GM23338 (cell line): ENCODE measurements at regions not wholly inside any gene's neighbourhood (a gene's known extent, or its start where the extent isn't known, plus 50 kb on each side); places are given as distances from the start of the nearest gene placed in this dataset.

ENCODE experiments used
- ATAC-seq: fragments of 200-7000 bp; cut with Tn5 transposase; 3 replicates; pipeline ENCODE4 v1.9.1; 2020
- DNase-seq: peaks from one replicate; pipeline ENCODE4 v3.0.0-alpha.2; 2015; ENCODE audit warnings: low spot score
- H2AFZ ChIP-seq: fragments of 200-600 bp; sonication (generic); 2 replicates; pipeline ENCODE4 v1.8.0; 2016; ENCODE audit warnings: antibody characterized with exemption, mild to moderate bottlenecking, moderate library complexity
- H3F3A ChIP-seq: fragments of 200-600 bp; sonication (generic); replicated peaks from 2 replicates; pipeline ENCODE4 v1.8.0; 2017; ENCODE audit warnings: antibody characterized with exemption, mixed run types, low read depth
- H3K27ac ChIP-seq: fragments of 200-600 bp; sonication (generic); 2 replicates; pipeline ENCODE4 v1.6.1; 2016; ENCODE audit warnings: low read depth
- H3K27me3 ChIP-seq: fragments of 200-600 bp; sonication (generic); 2 replicates; pipeline ENCODE4 v1.8.0; 2016; ENCODE audit warnings: mild to moderate bottlenecking, mixed run types, moderate library complexity; ENCODE audit not compliant: insufficient read depth
- H3K36me3 ChIP-seq: fragments of 200-600 bp; sonication (generic); 2 replicates; pipeline ENCODE4 v1.8.0; 2016; ENCODE audit warnings: mild to moderate bottlenecking; ENCODE audit not compliant: insufficient read depth
- H3K4me1 ChIP-seq: fragments of 200-600 bp; sonication (generic); 2 replicates; pipeline ENCODE4 v1.8.0; 2016; ENCODE audit warnings: mild to moderate bottlenecking, moderate library complexity; ENCODE audit not compliant: insufficient read depth
- H3K4me2 ChIP-seq: fragments of 200-600 bp; sonication (generic); 2 replicates; pipeline ENCODE4 v1.7.1; 2017; ENCODE audit warnings: mixed run types
- H3K4me3 ChIP-seq: fragments of 200-600 bp; sonication (generic); 2 replicates; pipeline ENCODE4 v1.6.1; 2016; ENCODE audit warnings: mixed run types
- H3K79me2 ChIP-seq: fragments of 200-600 bp; sonication (generic); replicated peaks from 2 replicates; pipeline ENCODE4 v1.8.0; 2017; ENCODE audit warnings: mild to moderate bottlenecking; ENCODE audit not compliant: insufficient read depth
- H3K9me2 ChIP-seq: fragments of 200-600 bp; sonication (generic); 2 replicates; pipeline ENCODE4 v1.8.0; 2017; ENCODE audit not compliant: insufficient read depth
- H4K20me1 ChIP-seq: fragments of 200-600 bp; sonication (generic); replicated peaks from 2 replicates; pipeline ENCODE4 v1.8.0; 2017; ENCODE audit warnings: mild to moderate bottlenecking; ENCODE audit not compliant: insufficient read depth
- H3K27ac Mint-ChIP-seq: 2 replicates; pipeline ENCODE4 v1.8.0; 2020; ENCODE audit warnings: inconsistent platforms, mild to moderate bottlenecking, moderate library complexity, mixed read lengths
- H3K27me3 Mint-ChIP-seq: 3 replicates; pipeline ENCODE4 v1.8.0; 2022; ENCODE audit warnings: low read depth, mild to moderate bottlenecking, moderate library complexity, mixed read lengths, inconsistent platforms; ENCODE audit not compliant: insufficient read depth, poor library complexity
- H3K36me3 Mint-ChIP-seq: 3 replicates; pipeline ENCODE4 v1.8.0; 2021; ENCODE audit warnings: low read depth, mild to moderate bottlenecking, inconsistent platforms, moderate library complexity, mixed read lengths
- H3K4me1 Mint-ChIP-seq: 3 replicates; pipeline ENCODE4 v1.8.0; 2020; ENCODE audit warnings: mild to moderate bottlenecking, inconsistent platforms, mixed read lengths
- H3K4me3 Mint-ChIP-seq: 3 replicates; pipeline ENCODE4 v1.8.0; 2021; ENCODE audit warnings: moderate library complexity, mild to moderate bottlenecking, inconsistent platforms, mixed read lengths
- H3K9me3 Mint-ChIP-seq: 3 replicates; pipeline ENCODE4 v1.8.0; 2020; ENCODE audit warnings: moderate library complexity, mild to moderate bottlenecking, inconsistent platforms, mixed read lengths
- EZH2 ChIP-seq: fragments of 200-600 bp; sonication (generic); IDR thresholded peaks from one replicate; pipeline ENCODE4 v1.8.0; 2017; ENCODE audit warnings: antibody characterized with exemption, mild to moderate bottlenecking, low read depth; ENCODE audit not compliant: unreplicated experiment
- EZH2phosphoT487 ChIP-seq: fragments of 200-600 bp; sonication (generic); IDR thresholded peaks from one replicate; pipeline ENCODE4 v1.8.1; 2018; ENCODE audit warnings: antibody characterized with exemption; ENCODE audit not compliant: unreplicated experiment
- JUNB ChIP-seq: IDR thresholded peaks from one replicate; pipeline ENCODE4 v1.6.1; 2016; ENCODE audit warnings: antibody characterized with exemption; ENCODE audit not compliant: unreplicated experiment
- NANOG ChIP-seq: IDR thresholded peaks from 2 replicates; pipeline ENCODE4 v1.6.1; 2016; ENCODE audit warnings: antibody characterized with exemption, borderline replicate concordance
- STAT1 ChIP-seq: IDR thresholded peaks from one replicate; pipeline ENCODE4 v1.6.1; 2016; ENCODE audit warnings: antibody characterized with exemption; ENCODE audit not compliant: unreplicated experiment
- ZNF114 ChIP-seq: fragments of 250-450 bp; sonication (Bioruptor Pico); IDR thresholded peaks from 2 replicates; pipeline ENCODE4 v1.5.0; 2020; ENCODE audit warnings: mild to moderate bottlenecking, moderate library complexity
- ZNF331 ChIP-seq: fragments of 250-450 bp; sonication (Bioruptor Pico); IDR thresholded peaks from 2 replicates; pipeline ENCODE4 v1.5.0; 2020; ENCODE audit warnings: low read depth, mild to moderate bottlenecking, moderate library complexity
- TF ChIP-seq, protein P1 (sequence below), 2 experiments: fragments of 200-600 bp in 1 of 2; sonication (generic) in 1 of 2; conservative IDR thresholded peaks; 2 replicates each; pipeline versions ENCODE4 v1.5.1 to v1.6.1; 2016 to 2017; ENCODE audit warnings: antibody characterized with exemption in 2 of 2, low read depth in 2 of 2, mild to moderate bottlenecking in 2 of 2, moderate library complexity in 1 of 2
- TF ChIP-seq, protein P2 (sequence below): IDR thresholded peaks from 2 replicates; pipeline ENCODE4 v1.6.1; 2016; ENCODE audit warnings: antibody characterized with exemption
- TF ChIP-seq, protein P3 (sequence below): IDR thresholded peaks from one replicate; pipeline ENCODE4 v1.6.1; 2018; ENCODE audit warnings: antibody characterized with exemption; ENCODE audit not compliant: unreplicated experiment
- TF ChIP-seq, protein P4 (sequence below): fragments of 250-450 bp; sonication (Bioruptor Pico); IDR thresholded peaks from 2 replicates; pipeline ENCODE4 v1.5.0; 2020; ENCODE audit warnings: mild to moderate bottlenecking, moderate library complexity

DNA sequence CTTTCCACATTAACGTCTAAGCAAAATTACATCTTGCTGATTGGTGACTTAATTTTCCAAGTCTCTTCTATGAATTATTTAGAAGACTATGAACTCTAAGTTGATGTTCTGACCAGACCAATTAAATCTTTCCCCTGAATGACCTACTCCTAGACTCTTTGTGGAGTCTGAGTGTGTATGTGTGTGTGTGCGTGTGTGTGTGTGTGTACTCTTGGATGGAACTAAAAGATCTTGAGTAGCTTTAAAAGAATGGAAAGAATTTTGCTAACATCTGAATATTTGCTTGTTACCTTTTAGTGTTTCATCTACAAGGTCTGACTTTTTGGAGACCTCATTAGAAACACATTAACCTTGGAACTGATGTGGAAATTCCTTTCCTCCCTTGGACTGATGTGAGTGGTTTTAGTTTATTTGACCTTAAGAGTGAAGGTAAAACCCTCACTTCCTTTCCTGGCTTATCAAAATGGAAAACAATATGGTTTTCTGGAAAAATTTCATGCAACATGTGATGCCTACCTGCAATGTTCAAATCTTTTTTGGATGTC is 257.1 kb downstream of the GATA3 start:
- Histone ChIP-seq H3K27ac (no peak overlapping the region), H3K4me2 (no peak overlapping the region), H3K79me2 (no peaks in the 10 kb centered on the region), H3F3A (no peaks in the 10 kb centered on the region), H3K36me3 (no peaks in the 10 kb centered on the region), H3K4me1 (peaks cover 4% of the 10 kb centered on the region), H3K27me3 (no peaks in the 10 kb centered on the region), H3K4me3 (no peak overlapping the region), H2AFZ (no peak overlapping the region), H3K9me2 (peaks cover 8% of the 10 kb centered on the region; the same call in 1 of the 2 replicates), H4K20me1 (no peaks in the 10 kb centered on the region)
- Mint-ChIP-seq H3K27me3 (no peaks in the 10 kb centered on the region), H3K4me3 (no peak overlapping the region), H3K9me3 (no peaks in the 10 kb centered on the region), H3K27ac (no peak overlapping the region), H3K4me1 (peaks cover 8% of the 10 kb centered on the region), H3K36me3 (no peaks in the 10 kb centered on the region)
- TF ChIP-seq JUNB (no peak), ZNF114 (no peak), NANOG (no peak), EZH2 (no peak), EZH2phosphoT487 (no peak), ZNF331 (CRISPR knock-in tag) (no peak), STAT1 (no peak)
- TF ChIP-seq, protein P1, sequence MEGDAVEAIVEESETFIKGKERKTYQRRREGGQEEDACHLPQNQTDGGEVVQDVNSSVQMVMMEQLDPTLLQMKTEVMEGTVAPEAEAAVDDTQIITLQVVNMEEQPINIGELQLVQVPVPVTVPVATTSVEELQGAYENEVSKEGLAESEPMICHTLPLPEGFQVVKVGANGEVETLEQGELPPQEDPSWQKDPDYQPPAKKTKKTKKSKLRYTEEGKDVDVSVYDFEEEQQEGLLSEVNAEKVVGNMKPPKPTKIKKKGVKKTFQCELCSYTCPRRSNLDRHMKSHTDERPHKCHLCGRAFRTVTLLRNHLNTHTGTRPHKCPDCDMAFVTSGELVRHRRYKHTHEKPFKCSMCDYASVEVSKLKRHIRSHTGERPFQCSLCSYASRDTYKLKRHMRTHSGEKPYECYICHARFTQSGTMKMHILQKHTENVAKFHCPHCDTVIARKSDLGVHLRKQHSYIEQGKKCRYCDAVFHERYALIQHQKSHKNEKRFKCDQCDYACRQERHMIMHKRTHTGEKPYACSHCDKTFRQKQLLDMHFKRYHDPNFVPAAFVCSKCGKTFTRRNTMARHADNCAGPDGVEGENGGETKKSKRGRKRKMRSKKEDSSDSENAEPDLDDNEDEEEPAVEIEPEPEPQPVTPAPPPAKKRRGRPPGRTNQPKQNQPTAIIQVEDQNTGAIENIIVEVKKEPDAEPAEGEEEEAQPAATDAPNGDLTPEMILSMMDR (conservative IDR thresholded peaks at IDR 0.05; ENCODE audit: low read depth in 2 of 2) = no peak
- TF ChIP-seq, protein P2, sequence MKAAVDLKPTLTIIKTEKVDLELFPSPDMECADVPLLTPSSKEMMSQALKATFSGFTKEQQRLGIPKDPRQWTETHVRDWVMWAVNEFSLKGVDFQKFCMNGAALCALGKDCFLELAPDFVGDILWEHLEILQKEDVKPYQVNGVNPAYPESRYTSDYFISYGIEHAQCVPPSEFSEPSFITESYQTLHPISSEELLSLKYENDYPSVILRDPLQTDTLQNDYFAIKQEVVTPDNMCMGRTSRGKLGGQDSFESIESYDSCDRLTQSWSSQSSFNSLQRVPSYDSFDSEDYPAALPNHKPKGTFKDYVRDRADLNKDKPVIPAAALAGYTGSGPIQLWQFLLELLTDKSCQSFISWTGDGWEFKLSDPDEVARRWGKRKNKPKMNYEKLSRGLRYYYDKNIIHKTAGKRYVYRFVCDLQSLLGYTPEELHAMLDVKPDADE = no peak
- TF ChIP-seq, protein P3, sequence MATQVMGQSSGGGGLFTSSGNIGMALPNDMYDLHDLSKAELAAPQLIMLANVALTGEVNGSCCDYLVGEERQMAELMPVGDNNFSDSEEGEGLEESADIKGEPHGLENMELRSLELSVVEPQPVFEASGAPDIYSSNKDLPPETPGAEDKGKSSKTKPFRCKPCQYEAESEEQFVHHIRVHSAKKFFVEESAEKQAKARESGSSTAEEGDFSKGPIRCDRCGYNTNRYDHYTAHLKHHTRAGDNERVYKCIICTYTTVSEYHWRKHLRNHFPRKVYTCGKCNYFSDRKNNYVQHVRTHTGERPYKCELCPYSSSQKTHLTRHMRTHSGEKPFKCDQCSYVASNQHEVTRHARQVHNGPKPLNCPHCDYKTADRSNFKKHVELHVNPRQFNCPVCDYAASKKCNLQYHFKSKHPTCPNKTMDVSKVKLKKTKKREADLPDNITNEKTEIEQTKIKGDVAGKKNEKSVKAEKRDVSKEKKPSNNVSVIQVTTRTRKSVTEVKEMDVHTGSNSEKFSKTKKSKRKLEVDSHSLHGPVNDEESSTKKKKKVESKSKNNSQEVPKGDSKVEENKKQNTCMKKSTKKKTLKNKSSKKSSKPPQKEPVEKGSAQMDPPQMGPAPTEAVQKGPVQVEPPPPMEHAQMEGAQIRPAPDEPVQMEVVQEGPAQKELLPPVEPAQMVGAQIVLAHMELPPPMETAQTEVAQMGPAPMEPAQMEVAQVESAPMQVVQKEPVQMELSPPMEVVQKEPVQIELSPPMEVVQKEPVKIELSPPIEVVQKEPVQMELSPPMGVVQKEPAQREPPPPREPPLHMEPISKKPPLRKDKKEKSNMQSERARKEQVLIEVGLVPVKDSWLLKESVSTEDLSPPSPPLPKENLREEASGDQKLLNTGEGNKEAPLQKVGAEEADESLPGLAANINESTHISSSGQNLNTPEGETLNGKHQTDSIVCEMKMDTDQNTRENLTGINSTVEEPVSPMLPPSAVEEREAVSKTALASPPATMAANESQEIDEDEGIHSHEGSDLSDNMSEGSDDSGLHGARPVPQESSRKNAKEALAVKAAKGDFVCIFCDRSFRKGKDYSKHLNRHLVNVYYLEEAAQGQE = no peak
- TF ChIP-seq, protein P4, sequence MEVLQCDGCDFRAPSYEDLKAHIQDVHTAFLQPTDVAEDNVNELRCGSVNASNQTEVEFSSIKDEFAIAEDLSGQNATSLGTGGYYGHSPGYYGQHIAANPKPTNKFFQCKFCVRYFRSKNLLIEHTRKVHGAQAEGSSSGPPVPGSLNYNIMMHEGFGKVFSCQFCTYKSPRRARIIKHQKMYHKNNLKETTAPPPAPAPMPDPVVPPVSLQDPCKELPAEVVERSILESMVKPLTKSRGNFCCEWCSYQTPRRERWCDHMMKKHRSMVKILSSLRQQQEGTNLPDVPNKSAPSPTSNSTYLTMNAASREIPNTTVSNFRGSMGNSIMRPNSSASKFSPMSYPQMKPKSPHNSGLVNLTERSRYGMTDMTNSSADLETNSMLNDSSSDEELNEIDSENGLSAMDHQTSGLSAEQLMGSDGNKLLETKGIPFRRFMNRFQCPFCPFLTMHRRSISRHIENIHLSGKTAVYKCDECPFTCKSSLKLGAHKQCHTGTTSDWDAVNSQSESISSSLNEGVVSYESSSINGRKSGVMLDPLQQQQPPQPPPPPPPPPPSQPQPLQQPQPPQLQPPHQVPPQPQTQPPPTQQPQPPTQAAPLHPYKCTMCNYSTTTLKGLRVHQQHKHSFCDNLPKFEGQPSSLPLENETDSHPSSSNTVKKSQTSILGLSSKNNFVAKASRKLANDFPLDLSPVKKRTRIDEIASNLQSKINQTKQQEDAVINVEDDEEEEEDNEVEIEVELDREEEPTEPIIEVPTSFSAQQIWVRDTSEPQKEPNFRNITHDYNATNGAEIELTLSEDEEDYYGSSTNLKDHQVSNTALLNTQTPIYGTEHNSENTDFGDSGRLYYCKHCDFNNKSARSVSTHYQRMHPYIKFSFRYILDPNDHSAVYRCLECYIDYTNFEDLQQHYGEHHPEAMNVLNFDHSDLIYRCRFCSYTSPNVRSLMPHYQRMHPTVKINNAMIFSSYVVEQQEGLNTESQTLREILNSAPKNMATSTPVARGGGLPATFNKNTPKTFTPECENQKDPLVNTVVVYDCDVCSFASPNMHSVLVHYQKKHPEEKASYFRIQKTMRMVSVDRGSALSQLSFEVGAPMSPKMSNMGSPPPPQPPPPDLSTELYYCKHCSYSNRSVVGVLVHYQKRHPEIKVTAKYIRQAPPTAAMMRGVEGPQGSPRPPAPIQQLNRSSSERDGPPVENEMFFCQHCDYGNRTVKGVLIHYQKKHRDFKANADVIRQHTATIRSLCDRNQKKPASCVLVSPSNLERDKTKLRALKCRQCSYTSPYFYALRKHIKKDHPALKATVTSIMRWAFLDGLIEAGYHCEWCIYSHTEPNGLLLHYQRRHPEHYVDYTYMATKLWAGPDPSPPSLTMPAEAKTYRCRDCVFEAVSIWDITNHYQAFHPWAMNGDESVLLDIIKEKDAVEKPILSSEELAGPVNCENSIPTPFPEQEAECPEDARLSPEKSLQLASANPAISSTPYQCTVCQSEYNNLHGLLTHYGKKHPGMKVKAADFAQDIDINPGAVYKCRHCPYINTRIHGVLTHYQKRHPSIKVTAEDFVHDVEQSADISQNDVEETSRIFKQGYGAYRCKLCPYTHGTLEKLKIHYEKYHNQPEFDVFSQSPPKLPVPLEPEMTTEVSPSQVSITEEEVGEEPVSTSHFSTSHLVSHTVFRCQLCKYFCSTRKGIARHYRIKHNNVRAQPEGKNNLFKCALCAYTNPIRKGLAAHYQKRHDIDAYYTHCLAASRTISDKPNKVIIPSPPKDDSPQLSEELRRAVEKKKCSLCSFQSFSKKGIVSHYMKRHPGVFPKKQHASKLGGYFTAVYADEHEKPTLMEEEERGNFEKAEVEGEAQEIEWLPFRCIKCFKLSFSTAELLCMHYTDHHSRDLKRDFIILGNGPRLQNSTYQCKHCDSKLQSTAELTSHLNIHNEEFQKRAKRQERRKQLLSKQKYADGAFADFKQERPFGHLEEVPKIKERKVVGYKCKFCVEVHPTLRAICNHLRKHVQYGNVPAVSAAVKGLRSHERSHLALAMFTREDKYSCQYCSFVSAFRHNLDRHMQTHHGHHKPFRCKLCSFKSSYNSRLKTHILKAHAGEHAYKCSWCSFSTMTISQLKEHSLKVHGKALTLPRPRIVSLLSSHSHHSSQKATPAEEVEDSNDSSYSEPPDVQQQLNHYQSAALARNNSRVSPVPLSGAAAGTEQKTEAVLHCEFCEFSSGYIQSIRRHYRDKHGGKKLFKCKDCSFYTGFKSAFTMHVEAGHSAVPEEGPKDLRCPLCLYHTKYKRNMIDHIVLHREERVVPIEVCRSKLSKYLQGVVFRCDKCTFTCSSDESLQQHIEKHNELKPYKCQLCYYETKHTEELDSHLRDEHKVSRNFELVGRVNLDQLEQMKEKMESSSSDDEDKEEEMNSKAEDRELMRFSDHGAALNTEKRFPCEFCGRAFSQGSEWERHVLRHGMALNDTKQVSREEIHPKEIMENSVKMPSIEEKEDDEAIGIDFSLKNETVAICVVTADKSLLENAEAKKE (CRISPR knock-in tag) = no peak
- ATAC-seq (no peak), DNase-seq (no peak)
